ENCODE measurements at regions not wholly inside any gene's neighbourhood (a gene's known extent, or its start where the extent isn't known, plus 50 kb on each side); places are given as distances from the start of the nearest gene placed in this dataset.
"Not testable (repeated sequence)": the region's sequence is repeated elsewhere in the genome, so short reads cannot be mapped to it uniquely, and the experiment has no call there.

GRCh38 chr20:29753879-29754278 lies 1503.6 kb upstream of the DEFB115 start:
- H3K9ac ChIP-seq (ENCODE audit: low read length); H3K9me3 ChIP-seq (ENCODE audit: low read length); ATAC-seq; intact Hi-C loops (cut with micrococcal nuclease); H3K79me2 ChIP-seq (ENCODE audit: low read length); POLR2A ChIA-PET (ENCODE audit: unreplicated experiment); H3F3A ChIP-seq (ENCODE audit: low read length, unreplicated experiment); H3K9me2 ChIP-seq (replicated peaks; ENCODE audit: low read length); H3K36me3 ChIP-seq (ENCODE audit: low read depth, low read length); CTCF ChIA-PET; H2AFZ ChIP-seq (ENCODE audit: low read length); BruUV-seq (replicated peaks); H3K27me3 ChIP-seq (ENCODE audit: low read length); H3K4me2 ChIP-seq (ENCODE audit: low read length); H3K4me3 ChIP-seq (ENCODE audit: low read length); H3K27ac ChIP-seq (ENCODE audit: low read length); H3K4me1 ChIP-seq (ENCODE audit: insufficient read depth, low read length); H4K20me1 ChIP-seq (ENCODE audit: low read length); DNase-seq: not testable (repeated sequence)

DNA sequence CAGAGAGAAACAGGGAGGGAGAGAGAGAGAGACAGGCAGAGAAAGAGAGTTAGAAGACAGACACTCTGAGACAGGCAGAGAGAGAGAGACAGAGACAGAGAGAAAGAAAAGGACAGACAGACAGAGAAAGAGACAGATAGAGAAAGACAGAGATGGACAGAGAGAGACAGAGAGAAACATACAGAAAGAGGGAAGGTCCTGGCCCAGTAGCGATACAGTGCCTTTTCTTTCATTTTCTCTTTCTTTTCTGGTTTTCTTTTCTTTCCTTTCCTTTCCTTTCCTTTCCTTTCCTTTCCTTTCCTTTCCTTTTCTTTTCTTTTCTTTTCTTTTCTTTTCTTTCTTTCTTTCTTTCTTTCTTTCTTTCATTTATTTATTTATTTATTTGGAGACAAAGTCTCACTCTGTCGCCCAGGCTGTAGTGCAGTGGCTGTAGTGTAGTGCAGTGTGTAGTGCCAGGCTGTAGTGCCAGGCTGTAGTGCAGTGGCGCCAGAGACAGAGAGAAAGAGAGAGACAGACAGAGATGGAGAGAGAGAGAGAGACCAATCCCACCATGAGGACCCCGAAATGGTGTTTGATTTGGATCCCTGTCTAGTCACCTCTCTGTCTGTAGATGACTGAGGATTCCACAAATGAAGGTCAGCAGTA lies 1501.5 kb upstream of the DEFB115 start:
- POLR2A ChIA-PET (ENCODE audit: unreplicated experiment); H3K36me3 ChIP-seq (ENCODE audit: low read depth, low read length); DNase-seq; H3K9me2 ChIP-seq (replicated peaks; ENCODE audit: low read length); H3K79me2 ChIP-seq (ENCODE audit: low read length); H3K4me2 ChIP-seq (ENCODE audit: low read length); intact Hi-C loops (cut with micrococcal nuclease); CTCF ChIA-PET; ATAC-seq; H3K27ac ChIP-seq (ENCODE audit: low read length); H3K9ac ChIP-seq (ENCODE audit: low read length); H3F3A ChIP-seq (ENCODE audit: low read length, unreplicated experiment); H3K27me3 ChIP-seq (ENCODE audit: low read length); H3K4me1 ChIP-seq (ENCODE audit: insufficient read depth, low read length); H4K20me1 ChIP-seq (ENCODE audit: low read length); BruUV-seq (replicated peaks); H3K9me3 ChIP-seq (ENCODE audit: low read length); H2AFZ ChIP-seq (ENCODE audit: low read length): not testable (repeated sequence)
- H3K4me3 ChIP-seq (ENCODE audit: low read length), result peak overlapping the region; percentile 32; the same call in 1 of the 2 replicates

GRCh38 chr20:29756664-29757063 lies 1500.8 kb upstream of the DEFB115 start:
- Histone ChIP-seq H3K9me2 (replicated peaks; ENCODE audit: low read length) (no peaks in the 10 kb centered on the region), H3K4me1 (ENCODE audit: insufficient read depth, low read length) (no peaks in the 10 kb centered on the region), H3K4me3 (ENCODE audit: low read length) (no peak overlapping the region), H4K20me1 (ENCODE audit: low read length) (no peaks in the 10 kb centered on the region), H3K4me2 (ENCODE audit: low read length) (no peak overlapping the region), H3K27me3 (ENCODE audit: low read length) (no peaks in the 10 kb centered on the region; the same call in 1 of the 2 replicates), H3K36me3 (ENCODE audit: low read depth, low read length) (no peaks in the 10 kb centered on the region), H3K9ac (ENCODE audit: low read length) (no peak overlapping the region), H3K9me3 (ENCODE audit: low read length) (no peaks in the 10 kb centered on the region), H2AFZ (ENCODE audit: low read length) (no peak overlapping the region), H3K27ac (ENCODE audit: low read length) (no peak overlapping the region), H3K79me2 (ENCODE audit: low read length) (no peaks in the 10 kb centered on the region), H3F3A (ENCODE audit: low read length, unreplicated experiment) (no peaks in the 10 kb centered on the region)
- ChIA-PET CTCF (no interaction called here), POLR2A (ENCODE audit: unreplicated experiment) (no interaction called here)
- intact Hi-C loops (cut with micrococcal nuclease), result no loop called here
- DNase-seq, result no peak
- BruUV-seq (replicated peaks), result no TSS peak
- TF ChIP-seq EZH2phosphoT487 (IDR thresholded peaks at IDR 0.05; ENCODE audit: borderline replicate concordance, low read length) (no peak), EZH2 (IDR thresholded peaks at IDR 0.05; ENCODE audit: low read length, unreplicated experiment) (no peak)
- TF ChIP-seq, protein P1, sequence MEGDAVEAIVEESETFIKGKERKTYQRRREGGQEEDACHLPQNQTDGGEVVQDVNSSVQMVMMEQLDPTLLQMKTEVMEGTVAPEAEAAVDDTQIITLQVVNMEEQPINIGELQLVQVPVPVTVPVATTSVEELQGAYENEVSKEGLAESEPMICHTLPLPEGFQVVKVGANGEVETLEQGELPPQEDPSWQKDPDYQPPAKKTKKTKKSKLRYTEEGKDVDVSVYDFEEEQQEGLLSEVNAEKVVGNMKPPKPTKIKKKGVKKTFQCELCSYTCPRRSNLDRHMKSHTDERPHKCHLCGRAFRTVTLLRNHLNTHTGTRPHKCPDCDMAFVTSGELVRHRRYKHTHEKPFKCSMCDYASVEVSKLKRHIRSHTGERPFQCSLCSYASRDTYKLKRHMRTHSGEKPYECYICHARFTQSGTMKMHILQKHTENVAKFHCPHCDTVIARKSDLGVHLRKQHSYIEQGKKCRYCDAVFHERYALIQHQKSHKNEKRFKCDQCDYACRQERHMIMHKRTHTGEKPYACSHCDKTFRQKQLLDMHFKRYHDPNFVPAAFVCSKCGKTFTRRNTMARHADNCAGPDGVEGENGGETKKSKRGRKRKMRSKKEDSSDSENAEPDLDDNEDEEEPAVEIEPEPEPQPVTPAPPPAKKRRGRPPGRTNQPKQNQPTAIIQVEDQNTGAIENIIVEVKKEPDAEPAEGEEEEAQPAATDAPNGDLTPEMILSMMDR (conservative IDR thresholded peaks at IDR 0.05; ENCODE audit: low read depth, low read length), result no peak
- no peak for ATAC-seq

GRCh38 chr20:29761621-29762385 lies 1495.7 kb upstream of the DEFB115 start:
- H3K36me3 ChIP-seq (ENCODE audit: low read depth, low read length); DNase-seq; H3K79me2 ChIP-seq (ENCODE audit: low read length); H3K27me3 ChIP-seq (ENCODE audit: low read length); BruUV-seq (replicated peaks); POLR2A ChIA-PET (ENCODE audit: unreplicated experiment); H4K20me1 ChIP-seq (ENCODE audit: low read length); H3K4me3 ChIP-seq (ENCODE audit: low read length); H3K4me1 ChIP-seq (ENCODE audit: insufficient read depth, low read length); H3F3A ChIP-seq (ENCODE audit: low read length, unreplicated experiment); ATAC-seq; H3K9me2 ChIP-seq (replicated peaks; ENCODE audit: low read length); H2AFZ ChIP-seq (ENCODE audit: low read length); H3K27ac ChIP-seq (ENCODE audit: low read length); H3K9me3 ChIP-seq (ENCODE audit: low read length); H3K4me2 ChIP-seq (ENCODE audit: low read length); CTCF ChIA-PET; H3K9ac ChIP-seq (ENCODE audit: low read length): not testable (repeated sequence)
- intact Hi-C loops (cut with micrococcal nuclease), result loop anchor here (10.0 kb wide), 1 partner anchor 317 kb away; no protein-coding TSS in a partner anchor

All from PC-3 (cell line).